Tibial nerve (tissue), 3 donors: ENCODE measurements at regions not wholly inside any gene's neighbourhood (a gene's known extent, or its start where the extent isn't known, plus 50 kb on each side); places are given as distances from the start of the nearest gene placed in this dataset.

Source experiments
- POLR2A ChIP-seq, 2 donors: fragments of 450-650 bp; IDR thresholded peaks; one replicate each; pipeline ENCODE4 v1.6.1; 2017; ENCODE audit warnings: antibody characterized with exemption in 2 of 2, mild to moderate bottlenecking in 2 of 2, moderate library complexity in 2 of 2
- TF ChIP-seq, protein P1 (sequence below), 5 experiments: fragments of 200-600 bp in 3 of 5; fragments of 450-650 bp in 2 of 5; sonication (generic) in 3 of 5; IDR thresholded peaks; one replicate each; pipeline ENCODE4 v1.5.1; 2016 to 2019; ENCODE audit warnings: antibody characterized with exemption in 5 of 5, mild to moderate bottlenecking in 3 of 5, moderate library complexity in 2 of 5

DNA sequence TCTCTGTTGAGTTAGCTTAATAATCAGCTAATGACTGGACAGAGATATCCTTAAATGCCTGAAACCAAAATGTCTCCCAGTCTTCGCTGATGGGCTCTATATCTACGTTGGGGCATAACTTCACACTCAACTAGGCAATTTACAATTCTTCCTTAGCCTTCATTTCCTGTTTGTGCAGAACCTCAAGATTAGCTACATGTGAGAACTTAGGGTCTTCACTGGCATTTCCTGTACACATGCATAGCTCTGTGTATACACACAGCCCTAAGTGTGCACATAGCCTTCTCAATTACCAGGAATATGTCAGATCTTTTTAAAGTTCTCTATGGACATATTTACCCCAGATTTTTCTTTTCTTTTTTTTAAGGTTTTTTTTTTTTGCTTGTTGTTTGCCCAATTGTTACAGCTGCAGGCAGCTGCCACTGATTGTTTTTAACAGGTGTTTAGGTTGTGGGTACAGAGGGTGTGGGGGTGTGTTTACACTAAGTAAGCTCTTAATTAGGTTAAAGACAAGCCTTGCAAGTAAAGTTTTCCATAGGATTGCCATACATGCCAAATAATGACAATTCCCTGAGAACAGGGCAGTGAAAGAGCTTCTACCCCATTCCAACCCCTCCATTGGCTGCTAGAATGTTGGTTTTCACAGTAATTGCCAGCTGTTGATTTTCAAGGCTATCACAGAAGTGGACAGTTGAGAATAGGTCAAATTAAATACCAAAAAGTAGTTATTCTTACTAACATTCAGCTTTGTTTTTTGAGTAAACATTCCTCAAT, 441.0 kb downstream of the TLE4 start:
- TF ChIP-seq, protein P1, sequence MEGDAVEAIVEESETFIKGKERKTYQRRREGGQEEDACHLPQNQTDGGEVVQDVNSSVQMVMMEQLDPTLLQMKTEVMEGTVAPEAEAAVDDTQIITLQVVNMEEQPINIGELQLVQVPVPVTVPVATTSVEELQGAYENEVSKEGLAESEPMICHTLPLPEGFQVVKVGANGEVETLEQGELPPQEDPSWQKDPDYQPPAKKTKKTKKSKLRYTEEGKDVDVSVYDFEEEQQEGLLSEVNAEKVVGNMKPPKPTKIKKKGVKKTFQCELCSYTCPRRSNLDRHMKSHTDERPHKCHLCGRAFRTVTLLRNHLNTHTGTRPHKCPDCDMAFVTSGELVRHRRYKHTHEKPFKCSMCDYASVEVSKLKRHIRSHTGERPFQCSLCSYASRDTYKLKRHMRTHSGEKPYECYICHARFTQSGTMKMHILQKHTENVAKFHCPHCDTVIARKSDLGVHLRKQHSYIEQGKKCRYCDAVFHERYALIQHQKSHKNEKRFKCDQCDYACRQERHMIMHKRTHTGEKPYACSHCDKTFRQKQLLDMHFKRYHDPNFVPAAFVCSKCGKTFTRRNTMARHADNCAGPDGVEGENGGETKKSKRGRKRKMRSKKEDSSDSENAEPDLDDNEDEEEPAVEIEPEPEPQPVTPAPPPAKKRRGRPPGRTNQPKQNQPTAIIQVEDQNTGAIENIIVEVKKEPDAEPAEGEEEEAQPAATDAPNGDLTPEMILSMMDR (IDR thresholded peaks at IDR 0.05): no peak
- no peak for TF ChIP-seq POLR2A (IDR thresholded peaks at IDR 0.05)
